ENCODE measurements at regions not wholly inside any gene's neighbourhood (a gene's known extent, or its start where the extent isn't known, plus 50 kb on each side); places are given as distances from the start of the nearest gene placed in this dataset.

DNA sequence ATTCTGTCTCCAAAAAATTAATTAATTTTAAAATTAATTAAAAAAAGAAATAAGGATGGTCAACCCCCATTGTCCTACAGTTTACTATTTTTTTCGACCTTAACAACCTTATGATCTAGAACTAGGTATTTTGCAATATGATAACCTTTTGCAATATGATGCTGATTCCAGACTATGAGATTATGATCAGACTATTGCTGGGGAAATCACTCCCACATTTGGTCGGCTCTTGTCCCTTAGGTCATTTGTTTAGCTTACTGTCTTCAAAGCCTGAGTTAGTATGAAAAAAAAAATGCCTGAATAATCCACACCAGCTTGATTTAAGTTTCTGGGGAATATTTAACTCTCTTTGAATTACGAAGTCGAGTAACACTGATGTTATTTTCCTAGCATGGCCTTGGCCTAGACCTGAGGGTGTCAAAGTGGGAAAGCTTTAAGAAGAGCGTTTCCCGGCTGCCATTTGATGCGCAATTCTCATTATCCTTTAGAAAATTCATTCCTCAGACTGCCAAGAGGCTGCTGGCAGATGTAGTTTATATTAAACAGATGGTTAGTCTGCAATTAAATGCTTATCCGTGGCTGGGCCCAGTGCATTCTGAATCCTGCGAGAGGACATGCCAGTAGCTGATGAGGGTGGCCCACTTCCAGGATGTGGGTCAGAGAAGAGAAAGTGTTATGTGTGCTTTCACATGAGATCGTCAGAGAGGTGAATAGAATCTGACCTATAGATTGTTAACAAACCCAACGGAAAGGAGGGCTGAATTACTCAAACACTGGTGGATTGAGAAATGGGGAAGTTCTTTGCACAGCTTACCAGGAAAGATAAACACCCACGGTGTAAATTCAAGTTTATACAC is 496.0 kb upstream of the THBS1 start:
- no peak for DNase-seq (ENCODE audit: low read depth)

DNA sequence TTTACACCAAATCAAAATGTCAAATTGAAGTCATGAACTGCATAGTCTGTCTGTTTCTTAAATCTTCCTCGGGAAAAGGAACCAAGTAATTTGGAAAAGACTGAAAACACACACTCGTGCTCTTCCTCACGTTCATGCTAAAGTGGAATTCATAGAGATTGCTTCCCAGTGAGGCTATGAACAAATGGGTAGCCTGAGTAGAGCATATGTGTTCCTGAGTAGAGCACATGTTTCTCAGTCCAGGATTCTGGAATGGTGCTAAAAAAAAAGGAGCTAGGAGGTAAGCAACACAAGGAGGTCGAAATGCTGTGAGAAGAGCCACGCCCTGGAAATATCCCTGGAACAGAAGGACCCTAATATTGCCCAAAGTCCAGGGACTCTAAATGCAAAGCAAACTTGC is 494.2 kb upstream of the THBS1 start:
- no peak for DNase-seq (ENCODE audit: low read depth)

DNA sequence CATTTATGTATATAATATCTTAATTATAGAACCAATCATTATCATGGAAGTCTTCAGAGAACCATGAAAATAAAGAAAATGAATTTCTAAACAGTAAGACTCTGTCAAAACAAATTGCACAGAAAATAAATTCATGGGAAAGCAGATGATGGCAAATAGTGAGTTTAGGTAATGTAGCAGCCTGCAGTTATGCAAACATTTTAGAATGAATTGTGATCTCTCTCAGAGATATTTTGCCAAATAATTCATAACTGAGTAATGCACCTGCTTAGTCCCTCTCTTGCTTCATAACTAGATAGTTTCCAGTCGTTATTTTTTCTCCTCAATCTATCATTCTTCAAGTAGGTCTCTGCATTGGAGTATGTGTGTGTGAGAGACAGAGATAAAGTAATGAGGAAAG is 492.7 kb upstream of the THBS1 start:
- DNase-seq (ENCODE audit: low read depth), result no peak

DNA sequence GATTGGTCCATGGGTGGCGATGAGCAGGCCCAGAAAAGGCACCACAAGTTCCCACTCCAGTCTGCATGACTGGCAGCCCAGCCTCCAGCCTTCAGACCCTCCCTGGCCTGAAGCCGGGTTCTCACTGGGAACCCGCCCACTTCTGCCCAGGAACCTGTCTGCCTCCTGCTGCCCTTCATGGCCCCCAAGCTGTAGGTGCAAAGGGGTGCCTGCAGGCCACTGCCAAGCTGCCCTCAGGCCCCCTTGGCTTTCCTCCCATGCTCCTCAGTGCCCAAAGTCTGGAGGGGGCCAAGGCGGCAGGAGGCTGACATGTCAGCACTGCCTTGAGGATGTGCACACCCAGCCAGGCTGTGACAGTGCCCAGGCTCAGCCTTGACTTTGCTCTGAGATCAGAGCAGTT is 488.5 kb upstream of the THBS1 start:
- DNase-seq (ENCODE audit: low read depth), result no peak

DNA sequence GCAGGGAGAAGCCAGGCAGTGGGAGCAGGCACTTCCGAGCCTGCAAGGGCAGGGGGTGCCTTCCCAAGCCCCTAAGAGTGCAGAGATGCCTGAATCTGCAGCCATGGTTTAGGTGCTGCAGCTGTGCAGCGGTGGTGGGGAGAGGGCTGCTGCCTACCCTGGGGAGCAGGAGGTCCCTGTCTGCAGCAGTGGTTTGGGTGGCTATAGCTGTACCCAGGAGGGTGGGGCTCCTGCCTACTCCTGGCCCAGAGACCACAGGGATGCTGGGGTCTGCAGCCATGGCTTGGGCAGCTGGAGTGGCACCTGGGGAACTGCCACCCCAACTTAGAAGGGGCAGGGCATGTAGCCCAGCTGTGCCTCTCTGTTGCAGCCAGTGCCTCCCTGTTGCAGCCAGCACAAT is 488.1 kb upstream of the THBS1 start:
- DNase-seq (ENCODE audit: low read depth), result no peak

DNA sequence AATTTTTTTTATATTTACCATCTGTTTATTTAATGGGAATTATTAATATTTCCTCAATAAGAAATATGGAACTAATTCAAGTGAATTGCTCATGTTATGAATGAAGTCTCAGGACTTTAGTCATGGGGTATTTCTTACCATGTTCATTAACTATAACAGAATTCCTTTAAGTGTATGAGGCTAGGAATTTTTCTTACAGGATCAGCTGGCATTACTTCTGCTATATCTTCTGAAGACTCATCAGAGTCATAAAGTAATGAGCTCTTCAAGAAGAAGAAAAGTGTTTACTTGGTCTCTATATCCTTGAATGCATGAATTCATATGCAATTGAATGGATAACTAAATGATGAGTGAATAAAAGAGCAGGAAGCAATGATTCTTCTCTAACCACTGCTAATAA is 486.8 kb upstream of the THBS1 start:
- DNase-seq (ENCODE audit: low read depth), result no peak

DNA sequence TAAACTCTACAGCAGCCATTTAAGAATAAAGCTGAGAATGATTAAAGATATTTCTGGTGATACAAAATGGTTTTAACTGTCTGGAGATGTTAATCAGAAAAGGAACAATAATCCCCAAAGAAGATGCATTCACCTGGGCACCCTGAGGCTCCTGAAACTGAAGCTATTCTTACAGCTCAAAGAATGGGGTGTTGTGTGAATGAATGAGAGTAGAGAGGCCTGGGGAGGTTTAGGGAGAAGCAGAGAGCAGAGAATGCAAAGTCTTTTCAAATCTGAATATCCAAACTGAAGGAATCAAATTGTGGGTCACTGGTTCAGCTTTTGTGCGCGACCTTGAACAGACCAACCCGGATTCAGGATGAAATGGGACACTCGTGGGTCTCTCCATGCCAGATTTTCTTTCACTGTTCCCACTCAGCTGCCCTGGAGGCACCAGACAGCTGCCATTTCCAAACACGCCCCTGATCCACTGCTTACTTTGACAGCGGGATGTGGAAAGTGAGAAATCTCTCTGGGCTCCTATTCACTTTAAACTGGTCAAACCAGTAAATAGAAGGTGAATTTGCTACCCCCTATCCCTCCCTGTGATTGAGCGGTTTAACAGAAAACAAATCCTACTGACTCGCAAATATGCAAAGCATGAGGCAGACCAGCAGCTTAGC is 485.5 kb upstream of the THBS1 start:
- DNase-seq (ENCODE audit: low read depth), result no peak

DNA sequence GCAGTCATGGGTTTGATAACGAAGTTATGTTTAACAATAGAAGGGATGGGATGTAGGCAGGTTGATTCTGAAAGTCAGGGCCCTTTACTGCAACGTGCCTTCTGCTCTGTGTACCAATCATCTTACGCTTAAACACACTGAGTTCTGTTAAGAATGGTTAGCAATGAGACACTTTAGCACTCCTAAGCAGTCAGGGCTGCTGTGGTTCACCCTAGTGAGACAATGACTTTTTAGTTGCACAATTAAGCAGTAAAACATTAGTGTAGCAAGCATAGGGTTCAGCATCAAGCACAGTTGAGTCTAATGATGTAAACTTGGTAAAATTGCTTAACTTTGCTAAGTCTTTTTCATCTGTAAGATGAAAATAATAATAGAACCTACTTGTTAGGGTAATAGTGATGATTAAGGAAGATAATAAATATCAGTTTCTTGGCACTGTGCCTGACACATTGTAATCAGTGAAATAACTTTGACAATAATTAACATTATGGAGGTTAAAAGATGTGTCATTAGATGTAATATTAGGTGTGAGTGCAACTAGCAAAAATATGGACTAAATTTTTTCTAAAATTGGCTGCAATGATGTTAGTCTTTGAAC is 484.2 kb upstream of the THBS1 start:
- no peak for DNase-seq (ENCODE audit: low read depth)

DNA sequence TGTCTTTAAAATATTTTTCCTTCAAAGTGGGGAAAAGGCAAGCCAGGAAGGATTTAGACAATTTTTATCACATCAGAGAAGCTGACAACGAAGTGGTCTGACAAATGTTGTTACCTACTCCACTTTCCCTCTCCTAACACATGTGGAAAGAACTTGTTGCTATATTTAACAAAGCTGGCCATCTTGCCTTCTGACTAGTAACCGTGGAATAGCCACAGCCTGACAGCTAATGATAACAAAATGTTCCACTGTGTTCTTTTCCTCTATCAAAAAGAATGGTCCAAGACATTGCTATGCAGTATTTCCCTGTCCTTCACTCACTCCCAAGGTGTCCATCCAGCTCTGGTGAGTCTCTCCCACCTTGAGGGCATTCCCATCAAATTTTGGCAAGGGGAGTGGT is 481.4 kb upstream of the THBS1 start:
- DNase-seq (ENCODE audit: low read depth), result no peak

DNA sequence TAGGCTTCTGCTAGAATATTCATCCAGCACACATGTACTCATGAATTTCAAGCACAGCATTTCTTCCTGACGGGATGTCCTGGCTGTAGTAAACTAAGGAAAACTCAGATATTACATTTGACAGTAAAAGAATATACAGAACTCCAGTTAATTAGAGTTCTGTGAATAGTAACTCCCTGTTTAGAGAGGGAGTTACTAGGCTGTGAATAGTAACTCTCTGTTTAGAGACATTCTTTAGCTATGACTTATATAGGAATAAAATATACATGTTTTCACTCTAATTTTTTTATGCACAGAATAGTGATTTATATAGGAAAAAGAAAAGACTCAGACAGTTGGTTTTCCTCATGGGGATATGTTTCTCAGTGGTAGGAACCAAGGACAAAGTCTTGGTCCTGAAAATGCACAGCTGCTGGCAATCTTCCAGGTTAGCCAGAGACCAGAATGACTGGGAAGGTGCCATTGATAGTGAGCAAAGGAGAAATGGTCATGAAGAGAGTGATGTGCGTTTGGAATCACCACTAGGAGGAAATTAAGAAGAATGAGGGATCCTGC is 480.7 kb upstream of the THBS1 start:
- DNase-seq (ENCODE audit: low read depth), result no peak

DNA sequence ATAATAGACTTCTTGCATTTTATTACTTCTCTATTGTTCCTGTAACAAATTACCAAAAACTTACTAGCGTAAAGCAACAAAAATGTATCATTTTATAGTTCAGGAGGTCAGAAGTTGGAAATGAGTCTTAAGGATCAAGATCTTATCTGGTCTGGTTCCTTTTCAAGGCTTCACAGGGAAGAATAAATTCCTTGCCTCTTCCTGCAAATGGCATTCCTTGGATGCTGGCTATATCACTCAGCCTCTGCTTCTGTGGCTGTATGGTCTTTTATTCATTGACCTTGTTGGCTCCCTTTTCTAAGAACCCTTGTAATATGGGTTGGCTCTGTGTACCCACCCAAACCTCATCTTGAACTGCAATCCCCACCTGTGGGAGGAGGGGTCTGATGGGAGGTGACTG is 478.4 kb upstream of the THBS1 start:
- no peak for DNase-seq (ENCODE audit: low read depth)

DNA sequence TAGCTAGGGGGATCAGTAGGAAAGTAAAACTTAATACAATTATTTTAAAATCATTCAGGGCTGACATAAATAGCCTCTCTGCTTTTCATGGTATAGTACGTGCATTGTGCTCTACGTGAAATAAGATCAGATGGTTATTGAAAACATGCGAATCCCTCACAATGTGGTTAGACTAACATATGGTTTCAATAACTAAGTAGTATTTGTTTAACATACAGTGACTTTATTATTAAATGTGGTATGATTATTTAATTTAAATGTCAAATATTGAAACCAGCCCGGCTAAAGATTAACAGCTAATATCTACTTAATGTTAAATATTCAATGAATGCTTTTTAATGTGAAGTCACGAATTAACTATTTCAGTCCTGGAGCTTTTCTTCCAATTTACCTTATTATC is 473.9 kb upstream of the THBS1 start:
- DNase-seq (ENCODE audit: low read depth), result no peak

DNA sequence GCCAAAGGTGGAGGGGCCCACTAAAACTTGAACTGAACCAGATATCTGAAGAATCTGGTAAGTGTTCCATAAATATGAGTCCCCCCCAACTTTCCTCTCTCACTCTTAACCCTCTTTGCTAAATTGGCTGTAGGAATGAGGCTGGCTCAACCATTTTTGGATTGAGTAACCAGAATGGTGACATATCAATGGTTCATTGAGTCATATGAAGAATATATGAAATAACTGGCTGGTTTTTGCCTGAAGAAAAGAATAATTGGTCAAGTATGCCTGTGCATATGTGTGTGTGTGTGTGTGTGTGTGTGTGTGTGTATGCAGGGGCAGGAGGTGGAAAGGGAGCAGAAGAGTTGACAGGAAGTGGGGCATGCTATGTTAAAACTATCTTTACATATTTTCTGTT is 472.9 kb upstream of the THBS1 start:
- DNase-seq (ENCODE audit: low read depth), result no peak

DNA sequence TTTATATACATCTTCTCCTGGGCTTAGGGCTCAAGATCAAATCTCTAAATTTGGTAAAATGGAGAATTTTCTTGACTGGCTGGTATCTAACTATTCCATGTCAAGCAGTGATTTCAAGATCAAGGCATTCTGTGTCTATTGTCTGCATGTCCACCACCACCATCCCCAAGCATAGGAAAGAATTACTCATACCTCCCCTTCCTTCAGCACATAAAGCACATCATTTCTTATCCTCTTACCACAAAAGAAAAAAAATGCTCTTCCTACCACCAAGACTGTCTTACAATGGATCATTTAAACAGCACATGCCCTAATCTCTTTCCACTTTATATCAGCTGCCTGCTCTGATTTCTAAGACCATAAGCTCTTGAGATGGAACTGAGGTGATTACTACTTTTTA is 470.5 kb upstream of the THBS1 start:
- DNase-seq (ENCODE audit: low read depth), result no peak

DNA sequence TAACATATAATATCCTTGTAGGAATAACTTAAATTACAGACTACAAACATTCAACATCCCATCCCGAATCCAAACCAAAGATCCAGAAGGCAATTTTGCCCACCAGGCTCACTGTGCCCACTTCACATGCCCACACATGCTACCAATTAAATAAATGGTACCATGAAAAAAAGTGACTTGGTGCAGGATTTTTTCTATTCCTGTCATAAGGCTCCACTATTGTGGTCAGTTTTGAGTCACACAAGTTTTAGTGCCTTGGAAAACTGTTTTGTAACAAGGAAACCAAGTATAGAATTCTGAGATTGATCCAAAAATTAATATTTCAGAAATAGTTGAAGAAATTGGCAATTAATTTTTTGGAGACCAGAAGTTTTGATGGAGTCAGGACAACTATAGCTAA is 470.1 kb upstream of the THBS1 start:
- no peak for DNase-seq (ENCODE audit: low read depth)

DNA sequence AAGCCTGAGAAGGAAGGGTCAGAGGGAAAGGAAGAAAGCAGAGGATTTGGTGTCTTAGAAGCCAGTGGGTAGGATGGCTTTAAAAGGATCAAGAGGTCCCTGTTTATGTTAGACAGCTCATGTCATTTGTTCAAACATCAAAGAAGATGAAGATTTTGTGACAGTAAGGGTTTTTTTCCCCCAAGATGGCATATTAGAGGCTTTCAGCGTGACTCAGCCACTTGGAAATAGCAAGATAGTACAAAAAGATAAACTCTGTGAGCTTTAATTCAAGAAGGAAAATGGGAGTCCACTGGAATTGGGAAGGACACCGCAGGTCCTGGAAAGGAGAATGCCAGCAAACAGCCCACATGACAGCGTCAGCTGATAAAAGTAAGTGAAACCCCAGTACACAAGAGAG is 467.1 kb upstream of the THBS1 start:
- no peak for DNase-seq (ENCODE audit: low read depth)

DNA sequence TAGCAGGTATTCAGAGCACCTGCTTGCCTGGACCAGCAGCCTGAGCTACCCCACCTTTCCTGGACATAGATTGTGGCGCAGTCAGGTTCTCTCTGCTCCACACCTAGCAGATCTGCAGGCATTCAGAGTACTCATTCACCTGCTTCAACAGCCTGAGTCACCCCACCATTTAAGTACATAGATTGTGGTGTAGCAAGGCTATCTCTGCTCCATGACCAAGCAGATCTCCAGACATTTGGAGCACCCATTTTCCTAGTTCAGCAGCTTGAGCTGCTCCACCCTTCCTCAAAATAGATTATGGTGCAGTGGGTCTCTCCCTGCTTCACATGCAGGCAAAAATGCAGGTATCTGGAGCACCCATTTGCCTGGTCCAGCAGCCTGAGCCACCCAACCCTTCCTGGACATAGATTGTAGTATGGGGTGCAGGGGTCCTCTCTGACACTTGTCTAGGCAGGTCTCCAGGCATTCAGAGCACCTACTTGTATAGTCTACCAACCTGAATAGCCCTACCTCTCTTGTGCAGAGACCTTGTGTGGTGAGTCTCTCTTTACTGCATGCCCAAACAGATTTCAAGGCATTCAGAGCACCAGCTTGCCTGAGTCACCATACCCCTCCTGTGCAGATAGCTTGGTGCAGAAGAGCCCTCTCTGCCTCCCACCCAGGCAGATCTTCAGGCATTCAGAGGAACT is 466.0 kb upstream of the THBS1 start:
- no peak for DNase-seq (ENCODE audit: low read depth)

DNA sequence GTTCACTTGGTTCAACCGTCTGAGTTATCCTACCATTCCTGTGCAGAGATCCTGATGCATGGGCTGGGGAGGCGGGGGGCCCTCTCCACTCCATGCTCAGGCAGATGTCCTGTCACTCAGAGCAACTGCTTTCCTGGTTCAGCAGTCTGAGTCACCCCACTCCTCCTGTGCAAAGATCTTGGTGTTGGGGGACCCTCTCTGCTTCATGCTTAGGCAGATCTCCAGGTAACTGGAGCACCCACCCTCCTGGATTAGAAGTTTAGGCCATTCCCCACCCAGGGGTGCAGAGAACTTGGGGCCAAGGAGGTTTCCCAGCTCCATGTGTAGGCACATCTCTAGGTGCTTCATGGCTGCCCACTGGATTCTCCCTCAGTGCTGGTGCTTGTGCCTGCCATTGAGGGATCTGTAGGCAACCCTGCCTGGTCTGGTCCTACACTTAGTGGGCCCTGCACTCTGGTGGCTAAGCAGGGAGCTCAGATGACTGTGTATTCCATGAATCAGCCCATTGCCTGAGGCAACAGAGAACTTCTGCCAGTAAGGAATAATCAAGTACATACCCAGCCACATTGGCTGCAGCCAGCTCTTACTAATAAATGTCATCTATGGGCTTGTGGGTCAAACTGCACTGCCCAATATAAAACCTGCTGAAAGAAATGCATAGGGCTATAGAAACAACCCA is 465.4 kb upstream of the THBS1 start:
- no peak for DNase-seq (ENCODE audit: low read depth)

DNA sequence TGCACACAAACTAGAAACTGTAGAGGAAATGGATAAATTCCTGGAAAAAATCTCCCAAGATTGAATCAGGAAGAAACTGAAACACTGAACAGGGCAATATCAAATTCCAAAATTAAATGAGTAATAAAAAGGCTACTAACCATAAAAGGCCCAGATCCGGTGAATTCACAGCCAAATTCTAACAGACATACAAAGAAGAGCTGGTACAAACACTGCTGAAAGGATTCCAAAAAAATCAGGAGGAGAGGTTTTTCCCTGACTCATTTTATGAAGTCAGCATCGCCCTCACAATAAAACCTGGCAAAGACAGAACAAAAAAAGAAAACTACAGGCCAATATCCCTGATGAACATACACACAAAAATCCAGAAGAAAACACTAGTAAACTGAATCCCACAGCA is 462.4 kb upstream of the THBS1 start:
- no peak for DNase-seq (ENCODE audit: low read depth)

DNA sequence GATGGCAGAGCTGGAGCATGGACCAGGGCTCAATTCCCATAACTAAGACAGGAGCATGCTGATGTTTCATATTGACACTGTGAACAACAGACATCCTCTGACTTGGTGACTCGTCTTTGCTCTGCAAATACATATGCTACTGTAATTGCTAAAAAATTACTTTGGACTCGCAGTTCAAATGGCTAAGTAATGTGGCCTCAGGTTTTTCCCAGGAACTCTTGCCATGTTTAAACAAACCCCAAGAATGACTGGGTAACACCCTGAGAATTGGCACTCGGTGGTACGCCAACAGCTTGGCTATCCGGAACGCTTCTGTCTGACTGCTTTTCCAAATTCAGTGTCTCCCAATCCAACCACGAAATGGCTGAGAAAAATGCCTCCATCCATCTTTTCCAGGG is 456.7 kb upstream of the THBS1 start:
- no peak for DNase-seq (ENCODE audit: low read depth)

DNA sequence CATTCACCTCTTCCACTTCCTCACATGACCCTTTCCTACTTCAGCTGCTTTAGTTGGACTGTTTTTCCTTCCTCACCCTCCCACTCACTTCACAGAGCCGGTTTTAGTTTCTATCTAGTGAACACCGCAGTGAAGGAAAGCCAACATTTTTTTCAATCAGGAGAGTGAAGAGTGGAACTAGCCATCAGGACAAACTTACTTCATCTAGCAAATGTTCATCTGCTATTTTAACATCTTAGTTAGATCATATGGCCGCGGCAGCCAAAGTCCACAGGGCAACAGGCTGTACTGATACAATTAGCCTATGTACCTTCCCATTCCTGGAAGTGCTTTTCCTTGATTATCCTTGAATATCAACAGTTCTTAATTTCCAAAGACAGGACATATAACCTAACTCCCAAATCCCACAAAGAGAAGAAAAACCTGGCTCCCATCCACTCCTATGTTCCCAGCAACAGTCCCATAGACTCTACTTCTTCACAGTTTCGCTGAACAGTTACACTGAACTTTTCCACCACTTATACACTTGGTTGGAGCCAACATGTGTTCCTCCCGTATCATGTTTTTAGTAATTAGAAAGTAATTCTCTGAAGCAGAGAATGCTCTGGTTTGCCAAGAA is 456.2 kb upstream of the THBS1 start:
- DNase-seq (ENCODE audit: low read depth), result no peak

DNA sequence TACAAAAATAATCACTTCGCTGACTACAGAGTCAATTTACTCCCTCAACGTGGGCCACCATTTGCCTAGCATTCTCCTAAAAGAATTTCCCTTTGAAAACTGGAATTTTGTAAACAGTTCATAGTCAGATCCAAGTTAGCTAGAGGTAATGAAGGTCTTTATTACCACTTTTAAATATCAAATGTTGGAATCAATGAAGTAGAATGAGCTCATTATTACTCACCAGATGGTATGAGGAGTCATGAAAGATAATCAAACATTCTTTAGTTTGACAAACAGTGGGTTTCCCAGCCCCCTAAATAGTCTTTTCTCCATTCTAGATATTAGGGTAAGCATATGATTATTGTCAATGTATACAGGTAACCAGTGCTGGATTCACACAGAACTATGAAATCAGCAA is 455.7 kb upstream of the THBS1 start:
- DNase-seq (ENCODE audit: low read depth), result no peak
